H1 (cell line): ENCODE measurements at regions not wholly inside any gene's neighbourhood (a gene's known extent, or its start where the extent isn't known, plus 50 kb on each side); places are given as distances from the start of the nearest gene placed in this dataset.

Experiments used
- CTCF ChIA-PET: fragments of 300-600 bp; sonication (Branson Sonifier 250); formaldehyde crosslinking; loops from one replicate; lab custom pipeline; 2021; ENCODE audit not compliant: partially characterized antibody; lab: Charles Lee
- POLR2A ChIA-PET: fragments of 300-600 bp; sonication (Branson Sonifier 250); formaldehyde crosslinking; loops from one replicate; lab custom pipeline; 2021; ENCODE audit warnings: inconsistent platforms; ENCODE audit not compliant: partially characterized antibody; lab: Charles Lee
- DNase-seq, 2 experiments: peaks; one replicate each; pipeline versions ENCODE4 v3.0.0 to v3.0.0-alpha.2; 2010 to 2022; ENCODE audit warnings: low spot score in 2 of 2, low read depth in 1 of 2, mixed read lengths in 1 of 2
- FAIRE-seq: peaks from 2 replicates; lab custom pipeline; 2011; peaks lifted over from hg19 to GRCh38; lab: Jason Lieb, UNC
- H2AFZ ChIP-seq: 2 replicates; pipeline ENCODE4 v1.8.1; 2012; ENCODE audit warnings: low read length, inconsistent platforms
- H2AK5ac ChIP-seq: 2 replicates; pipeline ENCODE4 v1.6.1; 2013; ENCODE audit warnings: low read depth, low read length
- H2BK120ac ChIP-seq: replicated peaks from 2 replicates; pipeline ENCODE3; 2013; ENCODE audit warnings: low read depth, low read length, inconsistent platforms
- H2BK12ac ChIP-seq: 2 replicates; pipeline ENCODE4 v1.6.1; 2013; ENCODE audit warnings: low read depth, low read length
- H2BK15ac ChIP-seq: 2 replicates; pipeline ENCODE4 v1.6.1; 2013; ENCODE audit warnings: low read length
- H2BK20ac ChIP-seq: 2 replicates; pipeline ENCODE4 v1.6.1; 2013; ENCODE audit warnings: low read length
- H2BK5ac ChIP-seq: 2 replicates; pipeline ENCODE4 v1.6.1; 2013; ENCODE audit warnings: low read depth, low read length
- H3K14ac ChIP-seq: 2 replicates; pipeline ENCODE4 v1.6.1; 2013; ENCODE audit warnings: inconsistent platforms; ENCODE audit not compliant: insufficient read length
- H3K18ac ChIP-seq: 2 replicates; pipeline ENCODE4 v1.6.1; 2013; ENCODE audit warnings: low read length; ENCODE audit errors: extremely low read depth
- H3K23ac ChIP-seq: 2 replicates; pipeline ENCODE4 v1.6.1; 2013; ENCODE audit warnings: inconsistent platforms; ENCODE audit not compliant: insufficient read length
- H3K23me2 ChIP-seq: 2 replicates; pipeline ENCODE4 v1.6.1; 2013; ENCODE audit warnings: low read depth, low read length
- H3K27ac ChIP-seq: 2 replicates; pipeline ENCODE4 v1.6.1; 2011; ENCODE audit warnings: low read depth, low read length, inconsistent platforms
- H3K27me3 ChIP-seq, 4 experiments: replicated peaks in 1 of 4; 1 replicate in 1 of 4; 2 replicates in 3 of 4; pipeline versions ENCODE4 v1.6.1 to v1.8.1; 2011 to 2013; ENCODE audit warnings: low read length in 3 of 4, mild to moderate bottlenecking in 3 of 4, inconsistent platforms in 2 of 4, mixed read lengths in 2 of 4, moderate library complexity in 1 of 4; ENCODE audit not compliant: control insufficient read depth in 3 of 4, insufficient read depth in 3 of 4; ENCODE audit errors: extremely low read depth in 1 of 4
- H3K36me3 ChIP-seq, 4 experiments: 2 replicates each; pipeline versions ENCODE4 v1.6.1 to v1.8.1; 2011 to 2013; ENCODE audit warnings: mild to moderate bottlenecking in 4 of 4, low read length in 3 of 4, moderate library complexity in 2 of 4, control low read depth in 1 of 4, inconsistent platforms in 1 of 4; ENCODE audit not compliant: insufficient read depth in 4 of 4, control insufficient read depth in 2 of 4
- H3K4ac ChIP-seq: replicated peaks from 2 replicates; pipeline ENCODE3; 2013; ENCODE audit warnings: low read length, low read depth, mixed read lengths, inconsistent platforms; ENCODE audit not compliant: insufficient read length
- H3K4me1 ChIP-seq, 4 experiments: replicated peaks in 1 of 4; 1 replicate in 1 of 4; 2 replicates in 3 of 4; pipeline versions ENCODE4 v1.6.1 to v1.8.1; 2011 to 2013; ENCODE audit warnings: low read length in 3 of 4, inconsistent platforms in 2 of 4, mixed read lengths in 1 of 4; ENCODE audit not compliant: insufficient read depth in 4 of 4, control insufficient read depth in 3 of 4
- H3K4me2 ChIP-seq, 2 experiments: 2 replicates each; pipeline versions ENCODE4 v1.6.1 to v1.8.1; 2011 to 2013; ENCODE audit warnings: low read depth in 2 of 2, low read length in 2 of 2, control low read depth in 1 of 2, inconsistent platforms in 1 of 2, mild to moderate bottlenecking in 1 of 2; ENCODE audit not compliant: insufficient read depth in 1 of 2
- H3K4me3 ChIP-seq, 4 experiments: fragments of 200-600, 300-600 bp in 1 of 4; sonication (generic), shearing (Covaris generic), sonication (Bioruptor Twin) in 1 of 4; 2 replicates each; pipeline versions ENCODE4 v1.5.1 to v1.8.1; 2011 to 2016; ENCODE audit warnings: low read length in 4 of 4, low read depth in 3 of 4, control low read depth in 2 of 4, inconsistent platforms in 2 of 4, mild to moderate bottlenecking in 2 of 4, mixed read lengths in 1 of 4, moderate library complexity in 1 of 4; ENCODE audit not compliant: insufficient read depth in 2 of 4; ENCODE audit errors: extremely low read depth in 1 of 4
- H3K56ac ChIP-seq: replicated peaks from 2 replicates; pipeline ENCODE3; 2013; ENCODE audit warnings: low read depth, mild to moderate bottlenecking, mixed read lengths, low read length, inconsistent platforms; ENCODE audit not compliant: insufficient read length
- H3K79me1 ChIP-seq: 2 replicates; pipeline ENCODE4 v1.6.1; 2013; ENCODE audit warnings: low read depth, low read length, control low read depth
- H3K79me2 ChIP-seq, 2 experiments: 2 replicates each; pipeline versions ENCODE4 v1.6.1 to v1.8.1; 2012 to 2013; ENCODE audit warnings: low read length in 2 of 2, mild to moderate bottlenecking in 2 of 2, inconsistent platforms in 1 of 2; ENCODE audit not compliant: insufficient read depth in 2 of 2, control insufficient read depth in 1 of 2
- H3K9ac ChIP-seq, 4 experiments: replicated peaks in 1 of 4; 1 replicate in 1 of 4; 2 replicates in 3 of 4; pipeline versions ENCODE4 v1.6.1 to v1.8.1; 2011 to 2013; ENCODE audit warnings: low read depth in 3 of 4, low read length in 3 of 4, control low read depth in 2 of 4, mild to moderate bottlenecking in 2 of 4, moderate library complexity in 2 of 4, inconsistent platforms in 1 of 4; ENCODE audit errors: extremely low read depth in 1 of 4
- H3K9me3 ChIP-seq, 2 experiments: 2 replicates each; pipeline versions ENCODE4 v1.6.1 to v1.8.1; 2012 to 2013; ENCODE audit warnings: mild to moderate bottlenecking in 2 of 2, moderate library complexity in 2 of 2, control low read depth in 1 of 2, inconsistent platforms in 1 of 2, low read depth in 1 of 2, low read length in 1 of 2, mixed read lengths in 1 of 2; ENCODE audit not compliant: insufficient read depth in 2 of 2
- H4K20me1 ChIP-seq, 2 experiments: replicated peaks in 1 of 2; 2 replicates each; pipeline versions ENCODE3 to v1.8.1; 2011 to 2013; ENCODE audit warnings: inconsistent platforms in 2 of 2, low read length in 2 of 2, mild to moderate bottlenecking in 1 of 2; ENCODE audit not compliant: insufficient read depth in 2 of 2, control insufficient read depth in 1 of 2
- H4K5ac ChIP-seq: 2 replicates; pipeline ENCODE4 v1.6.1; 2013; ENCODE audit warnings: low read length, low read depth, mixed read lengths, inconsistent platforms; ENCODE audit not compliant: insufficient read length
- H4K8ac ChIP-seq: 2 replicates; pipeline ENCODE4 v1.8.0; 2013; ENCODE audit warnings: mild to moderate bottlenecking, moderate library complexity, low read length, inconsistent platforms; ENCODE audit not compliant: insufficient read depth; ENCODE audit errors: extremely low read depth
- H4K91ac ChIP-seq: replicated peaks from 2 replicates; pipeline ENCODE3; 2013; ENCODE audit warnings: low read length, mixed read lengths, inconsistent platforms; ENCODE audit not compliant: insufficient read length
- CBX5 ChIP-seq: fragments of 300-800, 300-1000 bp; sonication (generic); IDR thresholded peaks from 2 replicates; pipeline ENCODE4 v1.7.1; 2016; ENCODE audit warnings: antibody characterized with exemption, low read length, low read depth
- JUN ChIP-seq: IDR thresholded peaks from 2 replicates; pipeline ENCODE4 v1.6.1; 2011; ENCODE audit warnings: low read depth, mild to moderate bottlenecking, improper control_type of control experiment, low read length
- JUND ChIP-seq: IDR thresholded peaks from 2 replicates; pipeline ENCODE4 v1.6.1; 2011; ENCODE audit warnings: mild to moderate bottlenecking, improper control_type of control experiment, low read length
- KDM1A ChIP-seq: fragments of 200-600, 300-600 bp; sonication (generic); IDR thresholded peaks from 2 replicates; pipeline ENCODE4 v1.7.1; 2016; ENCODE audit warnings: mild to moderate bottlenecking, low read length, borderline replicate concordance
- KDM4A ChIP-seq: IDR thresholded peaks from one replicate; pipeline ENCODE4 v1.7.1; 2012; ENCODE audit warnings: low read depth, mild to moderate bottlenecking, moderate library complexity, low read length, inconsistent platforms; ENCODE audit not compliant: severe bottlenecking
- MAFK ChIP-seq: IDR thresholded peaks from 2 replicates; pipeline ENCODE4 v1.6.1; 2012; ENCODE audit warnings: low read depth, mild to moderate bottlenecking, improper control_type of control experiment, low read length
- NANOG ChIP-seq: IDR thresholded peaks from 2 replicates; pipeline ENCODE4 v1.6.1; 2011; ENCODE audit warnings: low read length, low read depth, mild to moderate bottlenecking, inconsistent platforms; ENCODE audit not compliant: insufficient read depth, poor library complexity, severe bottlenecking
- RFX5 ChIP-seq: IDR thresholded peaks from 2 replicates; pipeline ENCODE4 v1.6.1; 2011; ENCODE audit warnings: low read depth, low read length, improper control_type of control experiment, borderline replicate concordance
- SP1 ChIP-seq: IDR thresholded peaks from 2 replicates; pipeline ENCODE4 v1.6.1; 2011; ENCODE audit warnings: low read depth, low read length
- WGBS, 2 experiments: shearing (Covaris generic) in 1 of 2; methylation state at CpG; one replicate each; pipeline versions ENCODE4 v1.1.6 to v1.1.7; 2013 to 2015; ENCODE audit warnings: low lambda C conversion rate in 2 of 2, mixed read lengths in 2 of 2, inconsistent platforms in 1 of 2, low coverage in 1 of 2, missing lambda C conversion rate in 1 of 2; ENCODE audit not compliant: insufficient replicate concordance in 2 of 2, insufficient coverage in 1 of 2, insufficient read length in 1 of 2; ENCODE audit errors: extremely low coverage in 1 of 2, missing lambda C conversion rate in 1 of 2; 5-methylcytosine and 5-hydroxymethylcytosine counted together

GRCh38 chr4:157795495-157795894 lies 377.3 kb downstream of the GASK1B start:
- WGBS, 2 experiments, result 97% methylated on average over 1 of the region's 1 CpG; no CpG with 5 or more reads in 1 of the 2 experiments
- ChIA-PET POLR2A (no interaction called here), CTCF (interaction anchor here (1.3 kb wide), 1 partner anchor 10 kb away, joined by 3 read pairs; no protein-coding TSS in a partner anchor)
- H2BK5ac ChIP-seq, result no peak overlapping the region
- no peak overlapping the region for H4K8ac ChIP-seq
- H3K56ac ChIP-seq, result no peak overlapping the region
- H3K18ac ChIP-seq, result no peak overlapping the region
- no peak for FAIRE-seq
- no peak overlapping the region for H3K4ac ChIP-seq
- H2AK5ac ChIP-seq, result no peak overlapping the region
- no peak overlapping the region for H4K5ac ChIP-seq
- H3K27me3 ChIP-seq, result peaks cover 0 to 2% (median 0%) of the 10 kb centered on the region in 4 experiments; a peak in 1 of 7 replicates
- no peak for DNase-seq
- no peak overlapping the region for H2BK15ac ChIP-seq
- no peaks in the 10 kb centered on the region for H3K23me2 ChIP-seq
- H3K4me3 ChIP-seq, result no peak overlapping the region
- H3K23ac ChIP-seq, result no peak overlapping the region
- H2AFZ ChIP-seq, result no peak overlapping the region
- H3K14ac ChIP-seq, result no peak overlapping the region
- no peaks in the 10 kb centered on the region for H4K20me1 ChIP-seq
- H2BK120ac ChIP-seq, result no peak overlapping the region
- H3K27ac ChIP-seq, result no peak overlapping the region
- H3K79me2 ChIP-seq, result no peaks in the 10 kb centered on the region
- no peaks in the 10 kb centered on the region for H3K9me3 ChIP-seq
- no peak overlapping the region for H3K9ac ChIP-seq
- no peak overlapping the region for H4K91ac ChIP-seq
- H3K36me3 ChIP-seq, result no peaks in the 10 kb centered on the region
- no peak overlapping the region for H2BK20ac ChIP-seq
- H2BK12ac ChIP-seq, result no peak overlapping the region
- H3K4me2 ChIP-seq, result no peak overlapping the region
- TF ChIP-seq SP1 (no peak), CBX5 (no peak), MAFK (no peak), KDM1A (no peak), KDM4A (no peak), RFX5 (no peak), JUN (no peak), NANOG (no peak), JUND (no peak)
- H3K4me1 ChIP-seq, result peaks cover 0 to 2% (median 0%) of the 10 kb centered on the region in 4 experiments; a peak in 1 of 7 replicates
- H3K79me1 ChIP-seq, result no peaks in the 10 kb centered on the region
